ENCODE measurements at regions not wholly inside any gene's neighbourhood (a gene's known extent, or its start where the extent isn't known, plus 50 kb on each side); places are given as distances from the start of the nearest gene placed in this dataset.
"Not testable (repeated sequence)": the region's sequence is repeated elsewhere in the genome, so short reads cannot be mapped to it uniquely, and the experiment has no call there.

DNA sequence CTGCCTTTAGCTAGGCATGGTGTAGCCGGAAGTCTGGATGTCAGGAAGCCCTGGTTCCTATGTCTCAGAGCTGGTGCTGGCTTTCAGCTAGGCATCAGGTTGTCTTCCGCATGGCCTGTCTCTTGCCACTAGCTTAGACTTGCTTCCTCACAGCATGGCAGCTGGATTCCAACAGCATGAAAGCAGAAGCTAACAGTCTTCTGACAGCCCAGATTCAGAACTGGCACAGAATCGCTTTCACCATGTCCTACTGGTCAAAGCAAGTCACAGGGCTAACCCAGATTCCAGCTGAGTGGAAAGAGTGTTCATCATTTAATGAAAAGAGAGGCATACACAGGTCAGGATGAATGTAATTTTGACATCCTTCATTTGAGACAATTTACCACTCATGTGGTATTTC, 1050.5 kb downstream of the ROBO2 start:
- DNase-seq (no peak), ATAC-seq (no peak)
- Histone ChIP-seq H3K4me1 (ENCODE audit: low read depth) (no peaks in the 10 kb centered on the region), H3K4me3 (no peak overlapping the region), H3K36me3 (ENCODE audit: low read depth) (no peaks in the 10 kb centered on the region), H3K9me3 (no peaks in the 10 kb centered on the region)
- intact Hi-C loops (cut with DNase I, micrococcal nuclease): no loop called here
- TF ChIP-seq, protein P1, sequence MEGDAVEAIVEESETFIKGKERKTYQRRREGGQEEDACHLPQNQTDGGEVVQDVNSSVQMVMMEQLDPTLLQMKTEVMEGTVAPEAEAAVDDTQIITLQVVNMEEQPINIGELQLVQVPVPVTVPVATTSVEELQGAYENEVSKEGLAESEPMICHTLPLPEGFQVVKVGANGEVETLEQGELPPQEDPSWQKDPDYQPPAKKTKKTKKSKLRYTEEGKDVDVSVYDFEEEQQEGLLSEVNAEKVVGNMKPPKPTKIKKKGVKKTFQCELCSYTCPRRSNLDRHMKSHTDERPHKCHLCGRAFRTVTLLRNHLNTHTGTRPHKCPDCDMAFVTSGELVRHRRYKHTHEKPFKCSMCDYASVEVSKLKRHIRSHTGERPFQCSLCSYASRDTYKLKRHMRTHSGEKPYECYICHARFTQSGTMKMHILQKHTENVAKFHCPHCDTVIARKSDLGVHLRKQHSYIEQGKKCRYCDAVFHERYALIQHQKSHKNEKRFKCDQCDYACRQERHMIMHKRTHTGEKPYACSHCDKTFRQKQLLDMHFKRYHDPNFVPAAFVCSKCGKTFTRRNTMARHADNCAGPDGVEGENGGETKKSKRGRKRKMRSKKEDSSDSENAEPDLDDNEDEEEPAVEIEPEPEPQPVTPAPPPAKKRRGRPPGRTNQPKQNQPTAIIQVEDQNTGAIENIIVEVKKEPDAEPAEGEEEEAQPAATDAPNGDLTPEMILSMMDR (IDR thresholded peaks at IDR 0.05): no peak

DNA sequence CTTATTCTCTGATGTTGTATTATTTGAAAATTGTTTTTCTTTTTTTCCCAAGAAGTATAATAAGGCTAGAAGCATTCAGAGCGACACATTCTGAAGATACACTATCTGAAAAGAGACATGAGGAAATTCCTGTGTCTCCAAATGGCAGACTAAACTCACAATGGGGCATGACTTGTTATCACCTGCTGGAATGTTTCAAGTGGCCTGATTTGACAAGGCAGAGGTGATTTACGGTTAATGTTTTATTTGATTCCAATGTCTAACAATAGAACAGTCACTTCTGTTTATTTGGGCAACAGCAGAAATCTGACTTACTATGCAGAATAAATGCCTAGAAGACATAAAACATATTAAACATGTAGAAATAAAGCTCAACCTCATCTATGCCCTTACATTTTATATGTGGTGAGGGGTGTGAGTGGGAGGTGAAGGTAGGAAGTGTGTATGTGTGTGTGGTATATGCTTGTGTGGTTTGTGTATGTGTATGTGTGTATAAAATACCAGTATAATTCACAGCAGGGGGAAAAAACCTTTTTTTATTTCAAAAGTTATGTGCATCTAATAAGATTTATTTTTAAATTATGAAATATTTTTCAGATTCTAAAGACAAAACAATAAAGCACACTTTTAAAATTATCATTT, 1051.7 kb downstream of the ROBO2 start:
- no peak for ATAC-seq
- Histone ChIP-seq H3K9me3 (no peaks in the 10 kb centered on the region), H3K36me3 (ENCODE audit: low read depth) (no peaks in the 10 kb centered on the region), H3K4me3 (no peak overlapping the region), H3K4me1 (ENCODE audit: low read depth) (no peaks in the 10 kb centered on the region)
- intact Hi-C loops (cut with DNase I, micrococcal nuclease): no loop called here
- TF ChIP-seq, protein P1 (IDR thresholded peaks at IDR 0.05): no peak
- no peak for DNase-seq

DNA sequence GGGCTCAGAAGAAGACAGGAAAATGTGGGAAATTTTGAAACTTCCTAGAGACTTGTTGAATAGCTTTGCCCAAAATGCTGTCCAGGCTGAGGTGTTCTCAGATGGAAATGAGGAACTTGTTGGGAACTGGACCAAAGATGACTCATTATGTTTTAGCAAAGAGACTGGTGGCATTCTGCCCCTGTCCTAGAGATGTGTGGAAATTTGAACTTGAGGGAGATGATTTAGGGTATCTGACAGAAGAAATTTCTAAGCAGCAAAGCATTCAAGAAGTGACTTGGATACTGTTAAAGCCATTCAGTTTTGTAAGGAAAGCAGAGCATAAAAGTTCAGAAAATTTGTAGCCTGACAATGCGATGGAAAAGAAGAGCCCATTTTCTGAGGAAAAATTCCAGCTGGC, 1052.7 kb downstream of the ROBO2 start:
- H3K9me3 ChIP-seq; H3K4me3 ChIP-seq; ATAC-seq; intact Hi-C loops (cut with DNase I, micrococcal nuclease); DNase-seq; H3K4me1 ChIP-seq (ENCODE audit: low read depth); H3K36me3 ChIP-seq (ENCODE audit: low read depth): not testable (repeated sequence)

DNA sequence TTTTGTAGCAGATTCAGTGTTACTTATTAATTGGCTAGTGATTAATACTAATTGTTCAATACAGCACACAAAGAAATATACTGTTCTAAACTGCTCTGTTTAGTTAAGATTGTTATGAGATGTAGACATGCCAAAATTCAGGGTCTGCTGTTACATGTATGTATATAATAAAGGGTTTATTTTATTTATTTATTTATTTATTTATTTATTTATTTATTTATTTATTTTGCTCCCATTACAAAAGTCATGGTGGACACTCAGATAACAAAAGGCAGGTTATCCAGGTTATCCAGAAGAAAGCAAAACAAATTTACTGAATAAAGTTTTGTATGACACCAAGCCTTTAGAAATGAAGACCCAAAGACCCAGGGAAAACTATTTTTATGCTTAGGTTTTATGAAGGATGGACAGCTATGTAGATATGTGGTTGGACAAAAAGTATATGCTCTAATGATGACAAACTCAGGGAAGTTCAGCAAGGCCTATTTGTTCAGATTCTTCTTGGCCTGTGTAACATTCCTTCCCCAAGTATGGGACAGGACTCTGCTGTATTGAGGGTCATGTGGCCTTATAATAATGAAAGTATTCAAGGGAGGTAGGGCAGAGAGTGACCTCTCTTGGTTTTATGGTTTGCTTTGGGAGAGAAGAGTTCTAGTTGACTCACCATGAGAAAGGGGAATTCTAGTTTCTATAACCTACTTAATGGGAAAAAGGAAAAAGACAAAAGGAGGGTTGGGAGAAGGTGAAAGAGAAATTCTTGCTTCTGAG, 1056.8 kb downstream of the ROBO2 start:
- Histone ChIP-seq H3K4me3 (no peak overlapping the region), H3K4me1 (ENCODE audit: low read depth) (no peaks in the 10 kb centered on the region), H3K36me3 (ENCODE audit: low read depth) (no peaks in the 10 kb centered on the region), H3K9me3 (no peaks in the 10 kb centered on the region)
- TF ChIP-seq, protein P1 (IDR thresholded peaks at IDR 0.05): no peak
- intact Hi-C loops (cut with DNase I, micrococcal nuclease): no loop called here
- ATAC-seq (no peak), DNase-seq (no peak)

DNA sequence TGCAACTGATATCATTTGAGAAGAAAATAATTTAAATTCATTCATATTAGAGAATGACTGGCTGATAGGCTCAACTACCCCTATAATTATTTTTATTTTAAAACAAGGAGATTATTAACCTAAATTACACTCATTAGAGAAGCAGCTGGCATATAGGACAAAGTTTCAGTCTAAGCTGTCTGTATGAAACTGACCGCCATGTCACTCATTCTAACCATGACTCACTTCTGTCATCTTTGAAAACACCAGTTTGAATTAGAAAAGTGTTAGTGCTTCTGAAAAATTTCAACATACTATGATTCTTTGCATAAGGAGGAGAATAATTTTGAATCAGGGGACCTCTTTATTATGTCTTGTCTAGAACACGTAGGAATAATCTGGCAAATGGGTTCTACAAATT, 1058.5 kb downstream of the ROBO2 start:
- H3K36me3 ChIP-seq (ENCODE audit: low read depth): no peaks in the 10 kb centered on the region
- DNase-seq (no peak), ATAC-seq (no peak)
- intact Hi-C loops (cut with DNase I, micrococcal nuclease): no loop called here
- H3K4me3 ChIP-seq: no peak overlapping the region
- TF ChIP-seq, protein P1 (IDR thresholded peaks at IDR 0.05): no peak
- no peaks in the 10 kb centered on the region for H3K9me3 ChIP-seq
- no peaks in the 10 kb centered on the region for H3K4me1 ChIP-seq (ENCODE audit: low read depth)

DNA sequence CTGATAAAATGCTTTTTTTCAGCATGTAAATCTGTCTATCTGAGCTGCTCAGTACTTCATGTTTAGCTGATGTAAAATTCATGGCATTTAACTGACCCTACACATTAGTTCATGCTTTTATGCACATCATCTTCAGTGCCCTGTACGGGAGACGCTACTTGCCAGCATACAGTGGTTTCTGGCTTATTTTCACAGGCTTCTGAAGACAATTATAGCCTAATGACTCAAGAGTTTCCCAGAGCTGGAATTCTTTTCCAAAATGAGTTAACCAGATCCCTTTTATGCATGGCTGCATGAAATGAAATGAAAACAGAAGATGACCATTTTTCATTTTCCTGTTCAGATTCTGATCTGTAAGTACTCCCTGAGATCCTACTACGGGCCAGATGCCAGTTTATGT, 1061.5 kb downstream of the ROBO2 start:
- H3K4me3 ChIP-seq: no peak overlapping the region
- no peak for DNase-seq
- no peaks in the 10 kb centered on the region for H3K4me1 ChIP-seq (ENCODE audit: low read depth)
- TF ChIP-seq, protein P1 (IDR thresholded peaks at IDR 0.05): no peak
- no peaks in the 10 kb centered on the region for H3K36me3 ChIP-seq (ENCODE audit: low read depth)
- ATAC-seq: no peak
- intact Hi-C loops (cut with DNase I, micrococcal nuclease): no loop called here
- no peaks in the 10 kb centered on the region for H3K9me3 ChIP-seq

DNA sequence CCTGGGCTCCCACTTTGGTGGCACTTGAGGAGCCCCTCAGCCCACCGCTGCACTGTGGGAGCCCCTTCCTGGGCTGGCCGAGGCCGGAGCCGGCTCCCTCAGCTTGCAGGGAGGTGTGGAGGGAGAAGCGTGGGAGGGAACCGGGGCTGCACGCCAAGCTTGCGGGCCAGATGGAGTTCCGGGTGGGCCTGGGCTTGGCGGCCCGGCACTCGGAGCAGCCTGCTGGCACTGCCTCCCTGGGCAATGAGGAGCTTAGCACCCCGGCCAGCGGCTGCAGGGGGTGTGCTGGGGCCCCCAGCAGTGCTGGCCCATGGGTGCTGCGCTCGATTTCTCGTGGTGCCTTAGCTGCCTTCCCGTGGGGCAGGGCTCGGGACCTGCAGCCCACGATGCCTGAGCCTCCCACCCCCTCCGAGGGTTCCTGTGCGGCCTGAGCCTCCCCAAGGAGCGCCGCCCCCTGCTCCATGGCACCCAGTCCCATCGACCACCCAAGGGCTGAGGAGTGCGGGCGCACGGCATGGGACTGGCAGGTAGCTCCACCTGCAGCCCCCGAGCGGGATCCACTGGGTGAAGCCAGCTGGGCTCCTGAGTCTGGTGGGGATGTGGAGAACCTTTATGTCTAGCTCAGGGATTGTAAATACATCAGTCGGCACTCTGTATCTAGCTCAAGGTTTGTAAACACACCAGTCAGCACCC, 1068.5 kb downstream of the ROBO2 start:
- DNase-seq; H3K9me3 ChIP-seq; H3K4me3 ChIP-seq; H3K36me3 ChIP-seq (ENCODE audit: low read depth); ATAC-seq; intact Hi-C loops (cut with DNase I, micrococcal nuclease); H3K4me1 ChIP-seq (ENCODE audit: low read depth): not testable (repeated sequence)

Measured in mucosa of descending colon (tissue), 3 donors.